Sigmoid colon (tissue), 6 donors: ENCODE measurements at regions not wholly inside any gene's neighbourhood (a gene's known extent, or its start where the extent isn't known, plus 50 kb on each side); places are given as distances from the start of the nearest gene placed in this dataset.

Source experiments
- DNase-seq: peaks from one replicate; pipeline ENCODE4 v3.0.0-alpha.2; 2019
- H3K27ac ChIP-seq, 4 donors: fragments of 200-600 bp; sonication (generic); one replicate each; pipeline ENCODE4 v1.5.1; 2016 to 2019; ENCODE audit warnings: mild to moderate bottlenecking in 1 of 4
- H3K27me3 ChIP-seq, 3 donors: fragments of 200-600 bp; sonication (generic); one replicate each; pipeline ENCODE4 v1.5.1; 2019; ENCODE audit warnings: mild to moderate bottlenecking in 1 of 3
- H3K36me3 ChIP-seq, 4 donors: fragments of 200-600 bp; sonication (generic); one replicate each; pipeline ENCODE4 v1.5.1; 2016 to 2019
- H3K4me1 ChIP-seq, 4 donors: fragments of 200-600 bp; sonication (generic); one replicate each; pipeline ENCODE4 v1.5.1; 2017 to 2019
- H3K4me3 ChIP-seq, 4 donors: fragments of 200-600 bp; sonication (generic); one replicate each; pipeline ENCODE4 v1.5.1; 2017 to 2019; ENCODE audit warnings: mild to moderate bottlenecking in 2 of 4, moderate library complexity in 1 of 4
- H3K9me3 ChIP-seq, 4 donors: fragments of 200-600 bp in 3 of 4; sonication (generic) in 3 of 4; one replicate each; pipeline versions ENCODE4 v1.5.1 to v1.6.1; 2013 to 2019
- EP300 ChIP-seq, 4 donors: sonication (generic); formaldehyde crosslinking; IDR thresholded peaks; one replicate each; pipeline ENCODE4 v1.6.1; 2017; ENCODE audit warnings: antibody characterized with exemption in 4 of 4
- POLR2A ChIP-seq, 2 donors: fragments of 450-650 bp; IDR thresholded peaks; one replicate each; pipeline ENCODE4 v1.6.1; 2016; ENCODE audit warnings: antibody characterized with exemption in 2 of 2, mild to moderate bottlenecking in 2 of 2, moderate library complexity in 2 of 2
- POLR2AphosphoS5 ChIP-seq, 4 donors: sonication (generic); formaldehyde crosslinking; IDR thresholded peaks; one replicate each; pipeline ENCODE4 v1.6.1; 2017; ENCODE audit warnings: antibody characterized with exemption in 4 of 4
- WGBS, 2 donors: extraction: QIAGEN DNeasy Blood & Tissue Kit; methylation state at CpG; one replicate each; pipeline ENCODE4 v1.1.7; 2013; 5-methylcytosine and 5-hydroxymethylcytosine counted together
- intact Hi-C: fragments of 100-400 bp; cut with DNase I; formaldehyde crosslinking; loops from one replicate; pipeline ENCODE4 v1.15.1; 2023
- TF ChIP-seq, protein P1 (sequence below), 4 experiments: fragments of 450-650 bp in 3 of 4; fragments of 200-600 bp in 1 of 4; IDR thresholded peaks; one replicate each; pipeline ENCODE4 v1.5.1; 2016 to 2019; ENCODE audit warnings: antibody characterized with exemption in 4 of 4, mild to moderate bottlenecking in 3 of 4, moderate library complexity in 2 of 4
- donor health status: healthy with polysubstance abuse.
- donor health status: healthy.

DNA sequence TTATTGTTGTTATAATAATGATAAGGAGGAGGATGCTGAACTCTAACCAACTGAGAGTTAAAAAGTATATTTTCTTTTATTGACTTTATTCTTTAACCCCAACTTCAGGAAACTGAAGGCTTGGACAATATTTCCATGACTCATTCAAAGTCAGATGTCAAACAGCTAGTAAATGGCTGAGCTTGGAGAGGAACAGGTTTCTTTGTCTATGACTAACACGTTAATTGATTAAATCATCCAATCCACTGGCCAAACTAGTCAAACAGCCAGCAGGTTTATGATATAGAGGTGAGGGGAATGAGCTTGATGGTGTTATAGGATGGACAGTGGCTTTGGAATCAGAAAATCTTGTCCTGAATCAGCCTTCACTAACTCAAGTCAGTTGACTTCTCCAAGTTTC, 119.1 kb upstream of the WDR11 start:
- Histone ChIP-seq H3K4me3 (no peak overlapping the region), H3K4me1 (no peaks in the 10 kb centered on the region), H3K36me3 (no peaks in the 10 kb centered on the region), H3K9me3 (no peaks in the 10 kb centered on the region), H3K27me3 (no peaks in the 10 kb centered on the region), H3K27ac (no peak overlapping the region)
- 20 to 60% methylated on average over 1 of the region's 1 CpG for WGBS, 2 donors
- no peak for DNase-seq
- intact Hi-C loops = no loop called here
- TF ChIP-seq, protein P1, sequence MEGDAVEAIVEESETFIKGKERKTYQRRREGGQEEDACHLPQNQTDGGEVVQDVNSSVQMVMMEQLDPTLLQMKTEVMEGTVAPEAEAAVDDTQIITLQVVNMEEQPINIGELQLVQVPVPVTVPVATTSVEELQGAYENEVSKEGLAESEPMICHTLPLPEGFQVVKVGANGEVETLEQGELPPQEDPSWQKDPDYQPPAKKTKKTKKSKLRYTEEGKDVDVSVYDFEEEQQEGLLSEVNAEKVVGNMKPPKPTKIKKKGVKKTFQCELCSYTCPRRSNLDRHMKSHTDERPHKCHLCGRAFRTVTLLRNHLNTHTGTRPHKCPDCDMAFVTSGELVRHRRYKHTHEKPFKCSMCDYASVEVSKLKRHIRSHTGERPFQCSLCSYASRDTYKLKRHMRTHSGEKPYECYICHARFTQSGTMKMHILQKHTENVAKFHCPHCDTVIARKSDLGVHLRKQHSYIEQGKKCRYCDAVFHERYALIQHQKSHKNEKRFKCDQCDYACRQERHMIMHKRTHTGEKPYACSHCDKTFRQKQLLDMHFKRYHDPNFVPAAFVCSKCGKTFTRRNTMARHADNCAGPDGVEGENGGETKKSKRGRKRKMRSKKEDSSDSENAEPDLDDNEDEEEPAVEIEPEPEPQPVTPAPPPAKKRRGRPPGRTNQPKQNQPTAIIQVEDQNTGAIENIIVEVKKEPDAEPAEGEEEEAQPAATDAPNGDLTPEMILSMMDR (IDR thresholded peaks at IDR 0.05) = no peak
- TF ChIP-seq POLR2A (IDR thresholded peaks at IDR 0.05) = no peak
- TF ChIP-seq POLR2AphosphoS5 (IDR thresholded peaks at IDR 0.05) = no peak
- no peak for TF ChIP-seq EP300 (IDR thresholded peaks at IDR 0.05)

GRCh38 chr10:120732643-120733313, 118.4 kb upstream of the WDR11 start:
- Histone ChIP-seq H3K27me3 (no peaks in the 10 kb centered on the region), H3K4me3 (no peak overlapping the region), H3K36me3 (no peaks in the 10 kb centered on the region), H3K9me3 (no peaks in the 10 kb centered on the region), H3K4me1 (no peaks in the 10 kb centered on the region), H3K27ac (no peak overlapping the region)
- TF ChIP-seq EP300 (IDR thresholded peaks at IDR 0.05) = no peak
- TF ChIP-seq, protein P1 (IDR thresholded peaks at IDR 0.05) = no peak
- no peak for TF ChIP-seq POLR2A (IDR thresholded peaks at IDR 0.05)
- TF ChIP-seq POLR2AphosphoS5 (IDR thresholded peaks at IDR 0.05) = no peak
- intact Hi-C loops = no loop called here
- WGBS, 2 donors = 89 to 93% methylated on average over 4 of the region's 4 CpGs
- no peak for DNase-seq

- Histone ChIP-seq H3K27me3 (no peaks in the 10 kb centered on the region), H3K27ac (no peak overlapping the region), H3K9me3 (no peaks in the 10 kb centered on the region), H3K4me1 (no peaks in the 10 kb centered on the region), H3K36me3 (no peaks in the 10 kb centered on the region), H3K4me3 (no peak overlapping the region)
- intact Hi-C loops = no loop called here
- WGBS, 2 donors = 52 to 77% methylated on average over 6 of the region's 6 CpGs
- TF ChIP-seq POLR2A (IDR thresholded peaks at IDR 0.05) = no peak
- TF ChIP-seq, protein P1 (IDR thresholded peaks at IDR 0.05) = no peak
- no peak for TF ChIP-seq EP300 (IDR thresholded peaks at IDR 0.05)
- no peak for TF ChIP-seq POLR2AphosphoS5 (IDR thresholded peaks at IDR 0.05)
- DNase-seq = no peak
Observed at GRCh38 chr10:120734483-120735078, 116.6 kb upstream of the WDR11 start.

DNA sequence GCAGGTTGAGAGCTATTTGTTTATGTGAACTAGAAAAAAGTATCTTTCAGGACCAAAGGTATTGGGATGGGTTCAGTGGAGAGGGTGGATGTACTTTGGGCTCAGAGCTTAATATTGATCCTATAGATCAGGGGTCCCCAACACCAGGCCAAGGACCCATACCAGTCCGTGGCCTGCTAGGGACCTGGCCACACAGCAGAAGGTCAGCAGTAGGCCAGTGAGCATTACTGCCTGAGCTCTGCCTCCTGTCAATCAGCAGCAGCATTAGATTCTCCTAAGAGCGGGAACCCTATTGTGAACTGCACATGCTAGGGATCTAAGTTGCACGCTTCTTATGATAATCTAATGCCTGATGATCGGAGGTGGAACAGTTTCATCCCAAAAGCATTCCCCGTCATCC, 115.8 kb upstream of the WDR11 start:
- H3K4me3 ChIP-seq = no peak overlapping the region
- H3K9me3 ChIP-seq = no peaks in the 10 kb centered on the region
- H3K36me3 ChIP-seq = no peaks in the 10 kb centered on the region
- WGBS, 2 donors = 80 to 89% methylated on average over 5 of the region's 5 CpGs
- DNase-seq = no peak
- H3K27me3 ChIP-seq = no peaks in the 10 kb centered on the region
- H3K4me1 ChIP-seq = no peaks in the 10 kb centered on the region
- intact Hi-C loops = no loop called here
- no peak for TF ChIP-seq POLR2A (IDR thresholded peaks at IDR 0.05)
- no peak for TF ChIP-seq POLR2AphosphoS5 (IDR thresholded peaks at IDR 0.05)
- TF ChIP-seq EP300 (IDR thresholded peaks at IDR 0.05) = no peak
- TF ChIP-seq, protein P1 (IDR thresholded peaks at IDR 0.05) = no peak
- H3K27ac ChIP-seq = no peak overlapping the region
